Body of pancreas (tissue), 4 donors: ENCODE measurements at regions not wholly inside any gene's neighbourhood (a gene's known extent, or its start where the extent isn't known, plus 50 kb on each side); places are given as distances from the start of the nearest gene placed in this dataset.

Source experiments
- CTCF ChIP-seq, 7 experiments: fragments of 450-650 bp in 4 of 7; fragments of 200-600 bp in 3 of 7; sonication (generic) in 3 of 7; IDR thresholded peaks; one replicate each; pipeline ENCODE4 v1.5.1; 2016 to 2019; ENCODE audit warnings: antibody characterized with exemption in 7 of 7
- POLR2A ChIP-seq, 3 donors: fragments of 450-650 bp; IDR thresholded peaks; one replicate each; pipeline ENCODE4 v1.6.1; 2016; ENCODE audit warnings: antibody characterized with exemption in 3 of 3, mild to moderate bottlenecking in 2 of 3

DNA sequence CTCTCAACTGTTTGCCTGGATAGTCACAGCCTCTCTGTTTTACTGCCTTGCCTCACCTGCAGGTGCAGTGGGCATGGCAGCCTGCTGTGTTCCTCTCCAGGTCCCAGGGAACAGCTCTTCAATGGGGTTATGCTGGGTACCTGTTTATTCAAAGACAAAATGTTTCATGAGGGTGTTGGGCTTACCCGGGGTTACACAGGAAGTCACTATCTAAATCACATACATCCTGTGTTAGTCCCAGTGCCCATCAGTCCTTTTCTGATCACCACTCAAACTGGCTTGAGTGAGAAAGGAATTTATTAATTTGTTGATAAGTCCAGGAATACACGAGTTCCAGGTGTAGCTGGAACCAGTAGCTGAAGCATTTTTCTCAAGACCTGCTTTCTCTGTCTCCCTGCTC, 1503.6 kb upstream of the TMEM132C start:
- TF ChIP-seq CTCF (IDR thresholded peaks at IDR 0.05) (no peak), POLR2A (IDR thresholded peaks at IDR 0.05) (no peak)
